ENCODE measurements at regions not wholly inside any gene's neighbourhood (a gene's known extent, or its start where the extent isn't known, plus 50 kb on each side); places are given as distances from the start of the nearest gene placed in this dataset.

DNA sequence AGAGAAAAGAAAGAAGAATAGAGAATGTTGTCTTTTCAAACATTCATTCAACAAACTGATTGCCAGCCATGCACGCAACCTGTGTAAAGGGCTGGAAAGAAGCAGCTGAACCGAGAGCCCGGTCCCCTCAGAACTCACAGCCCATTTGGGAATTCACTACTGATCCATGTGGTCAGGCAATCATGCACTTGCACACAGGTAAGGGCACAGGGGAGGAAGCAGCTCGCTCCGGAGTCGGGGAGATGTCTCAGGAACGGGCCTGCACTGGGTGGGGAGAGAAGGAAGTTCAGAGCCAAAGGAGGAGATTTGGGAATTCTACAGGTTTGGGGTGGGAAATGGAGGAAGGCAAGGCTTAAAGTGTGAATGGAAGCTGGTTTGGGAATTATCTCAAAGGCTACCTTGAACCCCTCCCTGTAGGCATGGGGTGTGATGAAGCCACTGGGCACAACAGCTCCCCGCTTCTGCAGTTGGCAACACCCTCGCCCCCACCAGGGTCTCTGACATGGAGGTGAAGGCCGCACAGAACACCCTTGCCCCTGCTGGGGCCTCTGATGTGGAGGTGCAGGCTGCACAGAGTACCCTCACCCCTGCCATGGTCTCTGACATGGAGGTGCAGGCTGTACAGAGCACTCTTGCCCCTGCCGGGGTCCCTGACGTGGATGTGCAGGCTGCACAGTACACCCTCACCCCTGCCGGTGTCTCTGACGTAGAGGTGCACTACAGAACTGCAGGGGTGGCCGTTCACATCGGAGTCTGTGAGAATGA is 194.4 kb upstream of the RNF32 start:
- intact Hi-C loops (cut with DNase I; ENCODE audit: low total_unique reads) = no loop called here
- DNase-seq = no peak
- Histone ChIP-seq H3K27ac (no peak overlapping the region), H3K36me3 (no peaks in the 10 kb centered on the region), H3K9me3 (no peaks in the 10 kb centered on the region), H3K27me3 (peaks cover 0 to 3% of the 10 kb centered on the region in 2 donors), H3K4me3 (no peak overlapping the region), H3K4me1 (no peaks in the 10 kb centered on the region)
- no peak for TF ChIP-seq CTCF (IDR thresholded peaks at IDR 0.05)

GRCh38 chr7:156442516-156442915 is 198.1 kb upstream of the RNF32 start:
- TF ChIP-seq CTCF (IDR thresholded peaks at IDR 0.05) = no peak
- no peak for DNase-seq
- Histone ChIP-seq H3K9me3 (no peaks in the 10 kb centered on the region), H3K4me1 (no peaks in the 10 kb centered on the region), H3K27me3 (peaks cover 0 to 3% of the 10 kb centered on the region in 2 donors), H3K36me3 (no peaks in the 10 kb centered on the region), H3K27ac (no peak overlapping the region), H3K4me3 (no peak overlapping the region)
- intact Hi-C loops (cut with DNase I; ENCODE audit: low total_unique reads) = no loop called here

DNA sequence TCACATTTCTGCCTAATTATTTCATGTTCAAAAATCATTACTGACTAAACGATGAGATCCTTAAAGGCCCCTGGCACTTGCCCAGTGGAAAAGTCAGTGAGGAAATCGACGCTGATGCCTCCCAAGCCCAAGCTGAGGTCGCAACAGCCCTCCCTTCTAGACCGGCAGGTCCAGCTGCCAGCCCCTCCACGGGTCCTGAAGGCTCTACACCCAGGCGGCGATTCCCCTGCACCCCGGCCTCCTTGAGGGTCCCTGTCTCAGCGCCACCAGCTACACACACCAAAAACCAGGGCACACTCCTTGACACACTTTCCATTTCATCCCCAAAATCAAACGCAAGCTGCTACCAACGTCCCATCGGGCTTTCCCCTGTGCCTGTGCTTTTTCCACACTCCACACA is 200.1 kb upstream of the RNF32 start:
- H3K36me3 ChIP-seq = no peaks in the 10 kb centered on the region
- intact Hi-C loops (cut with DNase I; ENCODE audit: low total_unique reads) = no loop called here
- peaks cover 0 to 3% of the 10 kb centered on the region in 2 donors for H3K27me3 ChIP-seq
- no peaks in the 10 kb centered on the region for H3K4me1 ChIP-seq
- no peak for DNase-seq
- H3K27ac ChIP-seq = no peak overlapping the region
- H3K9me3 ChIP-seq = no peaks in the 10 kb centered on the region
- no peak for TF ChIP-seq CTCF (IDR thresholded peaks at IDR 0.05)
- no peak overlapping the region for H3K4me3 ChIP-seq

- no peaks in the 10 kb centered on the region for H3K9me3 ChIP-seq
- intact Hi-C loops (cut with DNase I; ENCODE audit: low total_unique reads) = no loop called here
- no peak overlapping the region for H3K4me3 ChIP-seq
- H3K36me3 ChIP-seq = no peaks in the 10 kb centered on the region
- TF ChIP-seq CTCF (IDR thresholded peaks at IDR 0.05) = no peak
- peaks cover 0 to 3% of the 10 kb centered on the region in 2 donors for H3K27me3 ChIP-seq
- H3K27ac ChIP-seq = no peak overlapping the region
- H3K4me1 ChIP-seq = no peaks in the 10 kb centered on the region
- no peak for DNase-seq
Observed at GRCh38 chr7:156438011-156438410, 202.6 kb upstream of the RNF32 start.

DNA sequence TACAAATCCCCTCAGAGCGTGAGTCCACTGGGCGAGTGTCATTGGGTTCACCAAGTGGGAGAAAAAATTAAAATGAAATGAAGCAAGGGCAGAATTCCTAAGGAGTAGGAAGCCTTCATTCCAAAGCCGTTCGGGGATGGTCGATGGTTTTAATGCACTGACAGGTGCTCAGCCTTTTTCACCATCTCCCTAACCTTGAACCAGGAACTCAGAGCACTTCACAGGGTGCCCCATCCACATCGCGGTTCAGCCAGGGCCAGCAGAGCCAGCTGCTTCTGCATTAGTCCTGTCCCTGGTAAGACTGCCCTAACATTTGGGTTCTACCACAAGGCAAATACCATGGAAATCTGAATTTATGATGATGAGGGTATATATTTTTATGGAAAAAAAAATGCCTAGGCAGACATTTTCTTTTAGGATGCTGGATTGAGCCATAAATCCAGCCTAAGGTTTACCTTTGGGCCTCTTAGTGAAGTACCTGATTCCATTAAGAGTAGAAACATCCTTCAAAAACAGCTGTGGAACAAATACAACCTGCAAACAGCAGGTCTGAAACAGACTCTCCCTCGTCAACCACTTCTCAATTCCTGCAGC is 203.5 kb upstream of the RNF32 start:
- no peak for TF ChIP-seq CTCF (IDR thresholded peaks at IDR 0.05)
- H3K9me3 ChIP-seq = no peaks in the 10 kb centered on the region
- H3K36me3 ChIP-seq = no peaks in the 10 kb centered on the region
- no peak overlapping the region for H3K27ac ChIP-seq
- H3K27me3 ChIP-seq = peaks cover 0 to 3% of the 10 kb centered on the region in 2 donors
- H3K4me3 ChIP-seq = no peak overlapping the region
- intact Hi-C loops (cut with DNase I; ENCODE audit: low total_unique reads) = no loop called here
- H3K4me1 ChIP-seq = no peaks in the 10 kb centered on the region
- DNase-seq = no peak
